PFSK-1 (cell line): ENCODE measurements at regions not wholly inside any gene's neighbourhood (a gene's known extent, or its start where the extent isn't known, plus 50 kb on each side); places are given as distances from the start of the nearest gene placed in this dataset.

ENCODE experiments used
- POLR2AphosphoS5 ChIP-seq: IDR thresholded peaks from 2 replicates; pipeline ENCODE4 v1.6.1; 2012; ENCODE audit warnings: low read depth, mild to moderate bottlenecking, control low read depth, low read length, moderate library complexity
- SIN3A ChIP-seq: IDR thresholded peaks from 2 replicates; pipeline ENCODE4 v1.6.1; 2012; ENCODE audit warnings: mild to moderate bottlenecking, low read length, moderate library complexity, borderline replicate concordance; ENCODE audit not compliant: insufficient read depth
- TAF1 ChIP-seq: IDR thresholded peaks from 2 replicates; pipeline ENCODE4 v1.6.1; 2012; ENCODE audit warnings: low read length, control low read depth, borderline replicate concordance; ENCODE audit not compliant: insufficient read depth
- TF ChIP-seq, protein P1 (sequence below), 2 experiments: IDR thresholded peaks; 2 replicates each; pipeline versions ENCODE4 v1.6.1 to v1.8.0; 2011 to 2012; ENCODE audit warnings: low read depth in 2 of 2, low read length in 2 of 2, control low read depth in 1 of 2, inconsistent platforms in 1 of 2, mild to moderate bottlenecking in 1 of 2, moderate library complexity in 1 of 2; ENCODE audit not compliant: insufficient read depth in 1 of 2

DNA sequence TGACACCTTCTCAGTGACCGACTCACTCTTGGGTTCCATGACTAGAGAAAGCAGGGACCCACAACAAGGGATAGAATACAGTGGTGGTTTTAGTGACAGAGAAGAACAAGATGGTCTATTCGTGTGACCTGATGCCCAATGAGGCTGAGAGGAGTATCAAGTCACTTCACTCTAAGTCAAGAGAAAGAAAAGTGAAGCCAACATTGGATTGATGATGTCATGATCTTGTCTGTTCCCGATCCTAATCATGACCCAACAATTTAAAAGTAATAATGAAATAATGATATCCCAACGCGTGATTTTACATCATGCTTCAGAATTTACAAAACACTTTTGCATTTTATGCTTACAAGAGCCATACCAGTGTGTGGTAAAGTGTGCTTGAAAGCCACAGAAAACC is 155.6 kb upstream of the POU3F3 start:
- no peak for TF ChIP-seq POLR2AphosphoS5
- TF ChIP-seq, protein P1, sequence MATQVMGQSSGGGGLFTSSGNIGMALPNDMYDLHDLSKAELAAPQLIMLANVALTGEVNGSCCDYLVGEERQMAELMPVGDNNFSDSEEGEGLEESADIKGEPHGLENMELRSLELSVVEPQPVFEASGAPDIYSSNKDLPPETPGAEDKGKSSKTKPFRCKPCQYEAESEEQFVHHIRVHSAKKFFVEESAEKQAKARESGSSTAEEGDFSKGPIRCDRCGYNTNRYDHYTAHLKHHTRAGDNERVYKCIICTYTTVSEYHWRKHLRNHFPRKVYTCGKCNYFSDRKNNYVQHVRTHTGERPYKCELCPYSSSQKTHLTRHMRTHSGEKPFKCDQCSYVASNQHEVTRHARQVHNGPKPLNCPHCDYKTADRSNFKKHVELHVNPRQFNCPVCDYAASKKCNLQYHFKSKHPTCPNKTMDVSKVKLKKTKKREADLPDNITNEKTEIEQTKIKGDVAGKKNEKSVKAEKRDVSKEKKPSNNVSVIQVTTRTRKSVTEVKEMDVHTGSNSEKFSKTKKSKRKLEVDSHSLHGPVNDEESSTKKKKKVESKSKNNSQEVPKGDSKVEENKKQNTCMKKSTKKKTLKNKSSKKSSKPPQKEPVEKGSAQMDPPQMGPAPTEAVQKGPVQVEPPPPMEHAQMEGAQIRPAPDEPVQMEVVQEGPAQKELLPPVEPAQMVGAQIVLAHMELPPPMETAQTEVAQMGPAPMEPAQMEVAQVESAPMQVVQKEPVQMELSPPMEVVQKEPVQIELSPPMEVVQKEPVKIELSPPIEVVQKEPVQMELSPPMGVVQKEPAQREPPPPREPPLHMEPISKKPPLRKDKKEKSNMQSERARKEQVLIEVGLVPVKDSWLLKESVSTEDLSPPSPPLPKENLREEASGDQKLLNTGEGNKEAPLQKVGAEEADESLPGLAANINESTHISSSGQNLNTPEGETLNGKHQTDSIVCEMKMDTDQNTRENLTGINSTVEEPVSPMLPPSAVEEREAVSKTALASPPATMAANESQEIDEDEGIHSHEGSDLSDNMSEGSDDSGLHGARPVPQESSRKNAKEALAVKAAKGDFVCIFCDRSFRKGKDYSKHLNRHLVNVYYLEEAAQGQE (IDR thresholded peaks at IDR 0.05; ENCODE audit: insufficient read depth in 1 of 2, low read depth in 2 of 2, low read length in 2 of 2) = no peak
- no peak for TF ChIP-seq SIN3A
- no peak for TF ChIP-seq TAF1
